ENCODE measurements at regions not wholly inside any gene's neighbourhood (a gene's known extent, or its start where the extent isn't known, plus 50 kb on each side); places are given as distances from the start of the nearest gene placed in this dataset.

GRCh38 chr5:61732796-61733195 is 400.7 kb downstream of the ZSWIM6 start:
- TF ChIP-seq YY1 (IDR thresholded peaks at IDR 0.05; ENCODE audit: insufficient read depth, insufficient read length) (no peak), SUZ12 (IDR thresholded peaks at IDR 0.05; ENCODE audit: extremely low read depth, insufficient read depth, insufficient read length) (no peak), ZNF274 (IDR thresholded peaks at IDR 0.05; ENCODE audit: low read depth, low read length) (no peak)

Data from NT2/D1 (cell line).